HEK293 (cell line): ENCODE measurements at regions not wholly inside any gene's neighbourhood (a gene's known extent, or its start where the extent isn't known, plus 50 kb on each side); places are given as distances from the start of the nearest gene placed in this dataset.

Experiments
- CTCF ChIA-PET: fragments of 350-600 bp; formaldehyde crosslinking; extraction: SDS; loops from one replicate; lab custom pipeline; 2021; ENCODE audit warnings: antibody characterized with exemption; lab: Yijun Ruan, JAX
- POLR2A ChIA-PET: fragments of 300-600 bp; formaldehyde crosslinking; extraction: SDS; loops from one replicate; lab custom pipeline; 2020; ENCODE audit warnings: antibody characterized with exemption, inconsistent platforms; lab: Yijun Ruan, JAX
- H3K27ac ChIP-seq: fragments of 200-500 bp; sonication (Bioruptor generic); 2 replicates; pipeline ENCODE4 v1.5.1; 2014; ENCODE audit warnings: low read depth, low read length, control low read depth, inconsistent platforms; ENCODE audit errors: extremely low read depth
- H3K36me3 ChIP-seq, 2 experiments: fragments of 200-500 bp in 1 of 2; sonication (Bioruptor generic) in 1 of 2; 1 replicate in 1 of 2; 2 replicates in 1 of 2; pipeline ENCODE4 v1.5.1; 2014 to 2017; ENCODE audit warnings: inconsistent platforms in 2 of 2, low read length in 2 of 2; ENCODE audit not compliant: control insufficient read depth in 2 of 2, insufficient read depth in 1 of 2
- H3K4me1 ChIP-seq: fragments of 200-500 bp; sonication (Bioruptor generic); 2 replicates; pipeline ENCODE4 v1.5.1; 2014; ENCODE audit warnings: mild to moderate bottlenecking, low read length, inconsistent platforms; ENCODE audit not compliant: control insufficient read depth, insufficient read depth
- H3K4me3 ChIP-seq: 2 replicates; pipeline ENCODE4 v1.5.1; 2011; ENCODE audit warnings: low read depth, mild to moderate bottlenecking, control low read depth, low read length, moderate library complexity
- H3K9me3 ChIP-seq: fragments of 200-500 bp; sonication (Bioruptor generic); 2 replicates; pipeline ENCODE4 v1.5.1; 2014; ENCODE audit warnings: low read depth, low read length, inconsistent platforms; ENCODE audit not compliant: control insufficient read depth, insufficient read depth
- CTCF ChIP-seq: fragments of 450-650 bp; formaldehyde crosslinking; IDR thresholded peaks from 2 replicates; pipeline ENCODE4 v1.5.1; 2016; ENCODE audit warnings: missing biosample characterization, missing genetic modification characterization
- EGR2 ChIP-seq: fragments of 450-650 bp; formaldehyde crosslinking; IDR thresholded peaks from 2 replicates; pipeline ENCODE4 v1.5.1; 2016; ENCODE audit warnings: low read depth, missing biosample characterization, missing genetic modification characterization
- FEZF1 ChIP-seq: fragments of 450-650 bp; formaldehyde crosslinking; IDR thresholded peaks from 2 replicates; pipeline ENCODE4 v1.5.1; 2016; ENCODE audit warnings: missing biosample characterization, missing genetic modification characterization
- KLF1 ChIP-seq: fragments of 450-650 bp; formaldehyde crosslinking; IDR thresholded peaks from 2 replicates; pipeline ENCODE4 v1.5.1; 2016; ENCODE audit warnings: missing biosample characterization, missing genetic modification characterization
- OVOL3 ChIP-seq: fragments of 450-650 bp; formaldehyde crosslinking; IDR thresholded peaks from 2 replicates; pipeline ENCODE4 v1.5.1; 2016; ENCODE audit warnings: missing biosample characterization, missing genetic modification characterization
- ZBTB20 ChIP-seq: fragments of 450-650 bp; formaldehyde crosslinking; IDR thresholded peaks from 2 replicates; pipeline ENCODE4 v1.5.1; 2016; ENCODE audit warnings: missing biosample characterization, missing genetic modification characterization
- ZFHX2 ChIP-seq: fragments of 450-650 bp; formaldehyde crosslinking; conservative IDR thresholded peaks from 2 replicates; pipeline ENCODE4 v1.5.1; 2016; ENCODE audit warnings: missing biosample characterization, missing genetic modification characterization
- ZFP3 ChIP-seq: fragments of 450-650 bp; formaldehyde crosslinking; IDR thresholded peaks from 2 replicates; pipeline ENCODE4 v1.5.1; 2016; ENCODE audit warnings: low read depth, missing biosample characterization, missing genetic modification characterization
- ZIC2 ChIP-seq: fragments of 450-650 bp; formaldehyde crosslinking; IDR thresholded peaks from 2 replicates; pipeline ENCODE4 v1.5.1; 2016; ENCODE audit warnings: missing biosample characterization, missing genetic modification characterization
- ZNF121 ChIP-seq: fragments of 450-650 bp; formaldehyde crosslinking; IDR thresholded peaks from 2 replicates; pipeline ENCODE4 v1.5.1; 2016; ENCODE audit warnings: missing biosample characterization, missing genetic modification characterization
- ZNF174 ChIP-seq: fragments of 450-650 bp; formaldehyde crosslinking; IDR thresholded peaks from 2 replicates; pipeline ENCODE4 v1.5.0; 2017; ENCODE audit warnings: missing biosample characterization, mild to moderate bottlenecking, missing genetic modification characterization
- ZNF341 ChIP-seq: fragments of 450-650 bp; formaldehyde crosslinking; IDR thresholded peaks from 2 replicates; pipeline ENCODE4; 2016; ENCODE audit warnings: low read depth, missing biosample characterization, missing genetic modification characterization
- ZNF426 ChIP-seq: fragments of 450-650 bp; formaldehyde crosslinking; IDR thresholded peaks from 2 replicates; pipeline ENCODE4 v1.5.1; 2017; ENCODE audit warnings: missing biosample characterization, missing genetic modification characterization, mild to moderate bottlenecking, inconsistent platforms, moderate library complexity
- ZNF473 ChIP-seq: fragments of 450-650 bp; formaldehyde crosslinking; IDR thresholded peaks from 2 replicates; pipeline ENCODE4 v1.5.1; 2017; ENCODE audit warnings: missing biosample characterization, missing genetic modification characterization
- ZNF510 ChIP-seq: fragments of 450-650 bp; formaldehyde crosslinking; IDR thresholded peaks from 2 replicates; pipeline ENCODE4 v1.5.1; 2018; ENCODE audit warnings: mild to moderate bottlenecking, missing genetic modification characterization, missing biosample characterization; ENCODE audit not compliant: insufficient replicate concordance
- ZNF549 ChIP-seq: fragments of 450-650 bp; IDR thresholded peaks from 2 replicates; pipeline ENCODE4 v1.5.1; 2018; ENCODE audit warnings: missing biosample characterization, missing genetic modification characterization, mild to moderate bottlenecking, inconsistent platforms, moderate library complexity
- ZNF596 ChIP-seq: fragments of 450-650 bp; IDR thresholded peaks from 2 replicates; pipeline ENCODE4 v1.5.0; 2018; ENCODE audit warnings: missing biosample characterization, mild to moderate bottlenecking, missing genetic modification characterization, moderate library complexity
- ZNF670 ChIP-seq: fragments of 450-650 bp; formaldehyde crosslinking; IDR thresholded peaks from 2 replicates; pipeline ENCODE4 v1.5.1; 2016; ENCODE audit warnings: missing biosample characterization, missing genetic modification characterization, low read depth
- ZNF677 ChIP-seq: fragments of 450-650 bp; IDR thresholded peaks from 2 replicates; pipeline ENCODE4 v1.5.0; 2018; ENCODE audit warnings: missing biosample characterization, mild to moderate bottlenecking, missing genetic modification characterization, moderate library complexity
- ZNF785 ChIP-seq: fragments of 450-650 bp; formaldehyde crosslinking; IDR thresholded peaks from 2 replicates; pipeline ENCODE4 v1.5.1; 2016; ENCODE audit warnings: missing biosample characterization, missing genetic modification characterization
- ZNF837 ChIP-seq: fragments of 450-650 bp; formaldehyde crosslinking; IDR thresholded peaks from 2 replicates; pipeline ENCODE4 v1.5.1; 2016; ENCODE audit warnings: missing biosample characterization, missing genetic modification characterization
- ZSCAN16 ChIP-seq: fragments of 450-650 bp; formaldehyde crosslinking; IDR thresholded peaks from 2 replicates; pipeline ENCODE4 v1.5.1; 2016; ENCODE audit warnings: missing biosample characterization, missing genetic modification characterization
- ZSCAN5A ChIP-seq: fragments of 450-650 bp; formaldehyde crosslinking; IDR thresholded peaks from 2 replicates; pipeline ENCODE4 v1.5.1; 2016; ENCODE audit warnings: missing biosample characterization, missing genetic modification characterization
- TF ChIP-seq, protein P1 (sequence below): fragments of 450-650 bp; formaldehyde crosslinking; IDR thresholded peaks from 2 replicates; pipeline ENCODE4 v1.5.1; 2016; ENCODE audit warnings: missing biosample characterization, missing genetic modification characterization
- TF ChIP-seq, protein P2 (sequence below): fragments of 450-650 bp; formaldehyde crosslinking; conservative IDR thresholded peaks from 2 replicates; pipeline ENCODE4 v1.5.1; 2016; ENCODE audit warnings: low read depth, missing biosample characterization, missing genetic modification characterization

DNA sequence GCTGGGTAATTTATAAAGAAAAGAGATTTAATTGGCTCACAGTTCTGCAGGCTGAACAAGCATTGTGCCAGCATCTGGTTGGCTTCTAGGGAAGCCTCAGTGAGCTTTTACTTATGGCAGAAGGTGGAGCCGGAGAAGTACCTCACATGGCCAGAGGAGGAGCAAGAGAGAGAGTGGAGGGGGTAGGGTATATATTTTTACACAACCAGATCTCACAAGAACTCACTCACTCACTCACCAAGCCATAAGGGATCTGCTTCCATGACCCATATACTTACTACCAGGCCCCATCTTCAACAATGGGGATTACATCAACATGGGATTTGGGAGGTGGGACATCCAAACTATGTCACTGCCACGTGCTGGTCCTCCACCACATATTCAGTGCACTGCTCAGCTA lies 117.2 kb upstream of the PRNP start:
- TF ChIP-seq ZIC2 (tag by site-specific recombination): no peak
- no peak for TF ChIP-seq FEZF1
- TF ChIP-seq, protein P1, sequence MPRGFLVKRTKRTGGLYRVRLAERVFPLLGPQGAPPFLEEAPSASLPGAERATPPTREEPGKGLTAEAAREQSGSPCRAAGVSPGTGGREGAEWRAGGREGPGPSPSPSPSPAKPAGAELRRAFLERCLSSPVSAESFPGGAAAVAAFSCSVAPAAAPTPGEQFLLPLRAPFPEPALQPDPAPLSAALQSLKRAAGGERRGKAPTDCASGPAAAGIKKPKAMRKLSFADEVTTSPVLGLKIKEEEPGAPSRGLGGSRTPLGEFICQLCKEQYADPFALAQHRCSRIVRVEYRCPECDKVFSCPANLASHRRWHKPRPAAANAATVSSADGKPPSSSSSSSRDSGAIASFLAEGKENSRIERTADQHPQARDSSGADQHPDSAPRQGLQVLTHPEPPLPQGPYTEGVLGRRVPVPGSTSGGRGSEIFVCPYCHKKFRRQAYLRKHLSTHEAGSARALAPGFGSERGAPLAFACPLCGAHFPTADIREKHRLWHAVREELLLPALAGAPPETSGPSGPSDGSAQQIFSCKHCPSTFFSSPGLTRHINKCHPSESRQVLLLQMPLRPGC (tag by site-specific recombination): no peak
- no peak for TF ChIP-seq ZFHX2
- TF ChIP-seq ZSCAN16: no peak
- TF ChIP-seq ZNF174: no peak
- TF ChIP-seq ZNF121: no peak
- TF ChIP-seq KLF1 (tag by site-specific recombination): no peak
- Histone ChIP-seq H3K36me3 (no peaks in the 10 kb centered on the region), H3K9me3 (no peaks in the 10 kb centered on the region), H3K4me1 (peaks cover 7% of the 10 kb centered on the region), H3K27ac (no peak overlapping the region), H3K4me3 (no peak overlapping the region)
- CTCF ChIA-PET: interaction anchor here (0.7 to 1.2 kb wide), 2 partner anchors 10 to 88 kb away, joined by 3 to 5 read pairs; no protein-coding TSS in a partner anchor
- POLR2A ChIA-PET: no interaction called here

GRCh38 chr20:4568361-4568959 lies 117.8 kb upstream of the PRNP start:
- H3K27ac ChIP-seq: no peak overlapping the region
- H3K4me3 ChIP-seq: no peak overlapping the region
- H3K9me3 ChIP-seq: no peaks in the 10 kb centered on the region
- peaks cover 2% of the 10 kb centered on the region; the same call in 1 of the 2 replicates for H3K4me1 ChIP-seq
- no peaks in the 10 kb centered on the region for H3K36me3 ChIP-seq
- ChIA-PET POLR2A (no interaction called here), CTCF (interaction anchor here (0.6 to 1.2 kb wide), 5 partner anchors 9 to 177 kb away, joined by 3 to 5 read pairs (median 3); no protein-coding TSS in a partner anchor)
- TF ChIP-seq ZNF677 (tag by site-specific recombination) (no peak), EGR2 (tag by site-specific recombination) (no peak), ZNF426 (tag by site-specific recombination) (no peak), OVOL3 (no peak), ZNF785 (tag by site-specific recombination) (no peak), ZNF341 (tag by site-specific recombination) (no peak), ZNF473 (no peak), CTCF (tag by site-specific recombination) (no peak), ZNF549 (tag by site-specific recombination) (no peak), ZFP3 (tag by site-specific recombination) (no peak), ZNF596 (tag by site-specific recombination) (no peak), ZNF670 (tag by site-specific recombination) (no peak), ZNF510 (tag by site-specific recombination) (no peak), ZNF837 (tag by site-specific recombination) (no peak), ZSCAN5A (tag by site-specific recombination) (no peak), ZBTB20 (tag by site-specific recombination) (no peak)
- TF ChIP-seq, protein P2, sequence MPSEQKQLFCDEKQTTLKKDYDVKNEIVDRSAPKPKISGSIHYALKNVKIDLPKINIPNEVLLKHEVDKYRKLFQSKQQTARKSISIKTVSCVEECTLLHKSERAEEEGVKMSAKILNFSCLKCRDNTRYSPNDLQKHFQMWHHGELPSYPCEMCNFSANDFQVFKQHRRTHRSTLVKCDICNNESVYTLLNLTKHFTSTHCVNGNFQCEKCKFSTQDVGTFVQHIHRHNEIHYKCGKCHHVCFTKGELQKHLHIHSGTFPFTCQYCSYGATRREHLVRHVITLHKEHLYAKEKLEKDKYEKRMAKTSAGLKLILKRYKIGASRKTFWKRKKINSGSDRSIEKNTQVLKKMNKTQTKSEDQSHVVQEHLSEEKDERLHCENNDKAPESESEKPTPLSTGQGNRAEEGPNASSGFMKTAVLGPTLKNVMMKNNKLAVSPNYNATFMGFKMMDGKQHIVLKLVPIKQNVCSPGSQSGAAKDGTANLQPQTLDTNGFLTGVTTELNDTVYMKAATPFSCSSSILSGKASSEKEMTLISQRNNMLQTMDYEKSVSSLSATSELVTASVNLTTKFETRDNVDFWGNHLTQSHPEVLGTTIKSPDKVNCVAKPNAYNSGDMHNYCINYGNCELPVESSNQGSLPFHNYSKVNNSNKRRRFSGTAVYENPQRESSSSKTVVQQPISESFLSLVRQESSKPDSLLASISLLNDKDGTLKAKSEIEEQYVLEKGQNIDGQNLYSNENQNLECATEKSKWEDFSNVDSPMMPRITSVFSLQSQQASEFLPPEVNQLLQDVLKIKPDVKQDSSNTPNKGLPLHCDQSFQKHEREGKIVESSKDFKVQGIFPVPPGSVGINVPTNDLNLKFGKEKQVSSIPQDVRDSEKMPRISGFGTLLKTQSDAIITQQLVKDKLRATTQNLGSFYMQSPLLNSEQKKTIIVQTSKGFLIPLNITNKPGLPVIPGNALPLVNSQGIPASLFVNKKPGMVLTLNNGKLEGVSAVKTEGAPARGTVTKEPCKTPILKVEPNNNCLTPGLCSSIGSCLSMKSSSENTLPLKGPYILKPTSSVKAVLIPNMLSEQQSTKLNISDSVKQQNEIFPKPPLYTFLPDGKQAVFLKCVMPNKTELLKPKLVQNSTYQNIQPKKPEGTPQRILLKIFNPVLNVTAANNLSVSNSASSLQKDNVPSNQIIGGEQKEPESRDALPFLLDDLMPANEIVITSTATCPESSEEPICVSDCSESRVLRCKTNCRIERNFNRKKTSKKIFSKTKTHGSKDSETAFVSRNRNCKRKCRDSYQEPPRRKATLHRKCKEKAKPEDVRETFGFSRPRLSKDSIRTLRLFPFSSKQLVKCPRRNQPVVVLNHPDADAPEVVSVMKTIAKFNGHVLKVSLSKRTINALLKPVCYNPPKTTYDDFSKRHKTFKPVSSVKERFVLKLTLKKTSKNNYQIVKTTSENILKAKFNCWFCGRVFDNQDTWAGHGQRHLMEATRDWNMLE (tag by site-specific recombination): no peak
